Ecto neural progenitor cell (in vitro differentiated cells): ENCODE measurements at regions not wholly inside any gene's neighbourhood (a gene's known extent, or its start where the extent isn't known, plus 50 kb on each side); places are given as distances from the start of the nearest gene placed in this dataset.

ENCODE experiments used
- DNase-seq: peaks from one replicate; pipeline ENCODE4 v3.0.0-alpha.2; 2018; ENCODE audit warnings: low spot score

- no peak for DNase-seq
Measured at GRCh38 chr22:22999523-22999922, 70.8 kb upstream of the GNAZ start.

- DNase-seq, result no peak
Measured at GRCh38 chr22:23000657-23001347, 69.5 kb upstream of the GNAZ start.

- no peak for DNase-seq
Measured at GRCh38 chr22:23001463-23001862, 68.9 kb upstream of the GNAZ start.

DNA sequence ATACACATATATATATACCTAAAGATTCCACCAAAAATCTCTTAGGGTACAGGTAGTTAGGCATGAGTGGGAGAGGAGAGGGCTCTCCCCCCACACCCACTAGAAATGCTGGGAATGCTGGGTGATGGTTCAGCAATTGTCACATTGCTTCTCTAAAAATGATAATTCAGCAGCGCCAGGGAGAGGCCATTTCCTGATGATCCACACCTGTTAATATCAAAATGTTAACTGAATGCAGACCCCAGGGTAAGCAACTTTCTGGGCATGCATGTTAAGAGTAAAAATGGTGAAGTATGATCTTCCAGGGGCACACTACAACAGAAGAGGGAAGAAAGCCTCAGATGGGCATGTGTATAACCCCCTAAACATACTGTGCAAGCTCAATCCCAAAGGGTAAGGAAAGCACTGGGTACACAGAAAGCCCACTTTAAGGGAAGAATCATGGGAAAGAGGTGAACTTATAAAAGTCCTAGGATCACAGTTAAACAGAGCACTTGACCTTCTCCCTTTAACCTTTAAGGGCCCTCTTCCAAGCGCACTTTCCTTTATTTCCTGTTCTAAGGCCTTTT is 67.6 kb upstream of the GNAZ start:
- DNase-seq, result no peak

- no peak for DNase-seq
Measured at GRCh38 chr22:23007823-23008222, 62.5 kb upstream of the GNAZ start.

DNA sequence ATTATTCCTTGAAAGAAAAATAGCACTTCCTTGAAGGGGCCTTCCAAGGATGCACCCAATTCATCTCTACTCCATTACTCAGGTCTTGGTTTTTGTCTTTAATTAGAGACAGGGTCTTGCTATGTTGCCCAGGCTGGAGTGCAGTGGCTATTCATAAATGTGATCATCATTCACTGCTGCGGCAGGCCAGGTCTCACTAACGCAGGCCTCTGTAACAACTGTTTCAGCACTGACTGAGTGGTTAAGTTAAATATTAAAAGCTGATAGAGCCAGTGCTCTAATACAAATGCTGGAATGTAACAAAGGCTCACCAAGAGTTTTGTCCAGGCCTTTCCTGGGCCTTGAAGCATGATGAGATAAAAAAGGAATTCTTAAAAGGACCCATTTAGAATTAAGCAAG is 61.4 kb upstream of the GNAZ start:
- no peak for DNase-seq
